Activated T-helper 1 cell treated with anti-CD3 and anti-CD28 coated beads, Interleukin-12 subunit alpha, Interleukin-12 subunit beta, Interleukin-2, Interleukin-4 antibody, amounts not matched to agents 30 ng/mL and 10 ng/mL and 1 ng/mL, durations not matched to agents 14 hours and 24 hours and 36 hours (primary cell): ENCODE measurements at regions not wholly inside any gene's neighbourhood (a gene's known extent, or its start where the extent isn't known, plus 50 kb on each side); places are given as distances from the start of the nearest gene placed in this dataset.

Experiments used
- DNase-seq: peaks from one replicate; pipeline ENCODE4 v3.0.0; 2021; ENCODE audit warnings: low spot score
- H3K27ac Mint-ChIP-seq: one replicate; pipeline ENCODE4 v1.8.0; 2021; ENCODE audit warnings: mild to moderate bottlenecking, mixed read lengths
- H3K27me3 Mint-ChIP-seq: one replicate; pipeline ENCODE4 v1.8.0; 2022; ENCODE audit warnings: mild to moderate bottlenecking, moderate library complexity, mixed read lengths; ENCODE audit not compliant: insufficient read depth
- H3K36me3 Mint-ChIP-seq: one replicate; pipeline ENCODE4 v1.8.0; 2021; ENCODE audit warnings: low read depth, mixed read lengths
- H3K4me1 Mint-ChIP-seq: one replicate; pipeline ENCODE4 v1.8.0; 2021; ENCODE audit warnings: low read depth, mixed read lengths
- H3K4me3 Mint-ChIP-seq: one replicate; pipeline ENCODE4 v1.8.0; 2021; ENCODE audit warnings: mild to moderate bottlenecking, moderate library complexity, mixed read lengths
- H3K9me3 Mint-ChIP-seq: one replicate; pipeline ENCODE4 v1.8.0; 2021; ENCODE audit warnings: mixed read lengths
- intact Hi-C: fragments of 100-400 bp; cut with micrococcal nuclease; formaldehyde crosslinking; loops from one replicate; pipeline ENCODE4 v1.15.1; 2024

DNA sequence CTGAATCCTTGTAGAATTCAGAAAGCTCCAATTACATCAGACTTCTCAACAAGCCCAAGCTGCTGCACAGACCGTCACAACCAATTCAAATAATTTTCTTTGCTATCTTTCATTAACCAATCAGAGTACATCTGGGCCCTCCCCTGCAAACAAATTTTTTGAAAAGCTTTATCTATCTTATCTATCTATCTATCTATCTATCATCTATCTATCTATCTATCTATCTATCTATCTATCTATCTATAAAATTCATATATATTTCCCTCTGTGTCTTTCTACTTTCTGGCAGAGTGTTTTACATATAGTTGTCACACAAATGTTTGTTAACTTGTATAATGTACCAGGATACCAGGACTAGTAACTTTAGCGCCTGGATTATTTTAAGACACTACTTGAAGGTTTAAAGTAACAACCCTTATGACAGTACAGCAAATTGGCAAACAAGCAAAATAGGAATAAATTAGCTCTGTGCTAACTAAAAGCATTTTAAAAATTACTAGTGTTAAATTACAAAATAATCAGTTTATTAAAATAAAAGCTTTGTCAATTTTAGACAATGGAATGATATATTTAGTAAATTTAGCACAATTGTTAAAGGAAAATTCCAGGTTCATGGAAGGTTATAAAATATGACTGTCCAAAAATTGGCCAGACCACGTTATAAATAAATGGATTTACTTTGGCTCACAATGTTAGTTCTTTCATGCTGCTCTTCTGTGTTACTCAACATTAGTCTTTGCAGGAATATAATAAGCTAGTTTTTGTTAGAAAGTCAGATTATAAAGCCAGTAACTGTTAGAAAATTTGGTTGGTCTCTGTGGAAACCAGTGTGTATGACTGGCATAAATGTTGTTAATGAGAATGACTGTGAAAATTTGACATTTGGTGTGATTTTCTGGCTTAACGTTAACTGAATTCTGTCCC is 138.6 kb downstream of the SUCNR1 start:
- Mint-ChIP-seq H3K27ac (no peak overlapping the region), H3K4me1 (no peaks in the 10 kb centered on the region), H3K36me3 (no peaks in the 10 kb centered on the region), H3K4me3 (no peak overlapping the region), H3K9me3 (no peaks in the 10 kb centered on the region), H3K27me3 (peaks cover 17% of the 10 kb centered on the region)
- no peak for DNase-seq
- intact Hi-C loops: no loop called here

DNA sequence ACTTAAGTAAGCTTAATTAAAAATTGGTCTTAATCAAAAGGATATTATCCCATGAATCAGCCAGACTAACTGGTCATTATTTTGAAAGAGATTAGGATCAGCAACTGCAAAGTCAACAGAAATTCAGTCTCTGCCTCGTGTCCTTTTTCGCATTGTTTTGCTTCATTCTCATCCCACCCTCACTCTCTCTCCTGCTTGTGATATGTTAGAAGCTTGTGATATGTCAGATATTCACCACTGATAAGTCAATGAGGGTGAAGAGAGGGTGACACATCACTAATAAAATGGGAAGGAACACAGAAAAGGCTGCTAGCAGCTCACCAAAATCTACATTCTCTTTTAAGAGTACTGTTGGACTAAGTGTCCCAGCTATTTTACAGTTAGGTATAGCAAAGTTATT is 146.1 kb downstream of the SUCNR1 start:
- Mint-ChIP-seq H3K36me3 (no peaks in the 10 kb centered on the region), H3K27ac (no peak overlapping the region), H3K4me3 (no peak overlapping the region), H3K27me3 (peaks cover 14% of the 10 kb centered on the region), H3K9me3 (no peaks in the 10 kb centered on the region), H3K4me1 (no peaks in the 10 kb centered on the region)
- no peak for DNase-seq
- intact Hi-C loops: no loop called here

DNA sequence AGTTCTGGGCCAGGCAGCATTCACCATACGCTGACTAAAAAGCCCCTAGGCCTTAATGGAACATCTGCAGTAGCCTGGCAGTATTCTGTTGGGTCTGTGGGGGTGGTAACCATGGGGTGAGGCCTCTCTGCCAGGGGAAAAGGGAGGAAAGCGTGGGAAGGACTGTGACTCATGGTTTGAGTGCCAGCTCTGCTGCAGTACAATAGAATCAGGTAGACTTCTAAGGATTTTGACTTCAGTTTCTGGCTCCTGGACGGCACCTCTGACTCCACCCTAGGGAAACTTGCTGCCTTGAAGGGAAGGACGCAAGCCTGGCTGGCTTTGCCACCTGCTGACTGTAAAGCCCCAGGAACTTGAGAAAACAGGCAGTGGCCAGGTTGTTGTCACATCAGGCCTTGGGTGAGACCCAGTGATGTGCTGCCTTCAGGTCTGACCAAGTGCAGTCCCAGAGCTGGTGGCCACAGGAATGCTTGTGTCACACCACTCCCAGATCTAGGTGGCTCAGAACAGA is 148.6 kb downstream of the SUCNR1 start:
- Mint-ChIP-seq H3K4me1 (no peaks in the 10 kb centered on the region), H3K27ac (no peak overlapping the region), H3K36me3 (no peaks in the 10 kb centered on the region), H3K27me3 (peaks cover 14% of the 10 kb centered on the region), H3K4me3 (no peak overlapping the region), H3K9me3 (no peaks in the 10 kb centered on the region)
- DNase-seq: no peak
- intact Hi-C loops: no loop called here

DNA sequence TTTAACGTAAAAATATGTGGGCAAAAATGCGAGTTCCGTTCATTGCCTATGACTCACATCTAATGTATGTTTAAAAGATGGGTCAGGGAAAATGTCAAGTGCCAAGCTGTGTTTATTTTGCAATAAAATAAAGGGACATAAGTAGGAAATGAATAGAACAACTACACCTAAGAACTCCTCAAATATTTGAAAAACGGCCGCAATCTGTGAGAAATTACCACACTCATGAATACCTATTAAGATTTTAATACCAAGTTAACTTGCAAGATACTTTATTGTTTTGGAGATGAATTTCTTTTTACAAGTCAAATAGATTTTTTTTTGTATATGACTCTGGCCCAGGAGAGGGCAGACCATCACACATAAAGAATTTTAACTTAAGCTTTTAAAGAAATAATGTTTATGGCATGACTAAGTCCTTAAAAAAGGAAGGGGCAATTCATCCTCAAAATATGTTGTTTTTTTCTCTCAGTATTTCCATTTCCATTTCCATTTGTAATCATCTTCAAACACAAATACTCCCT is 152.7 kb downstream of the SUCNR1 start:
- DNase-seq: no peak
- no peaks in the 10 kb centered on the region for H3K36me3 Mint-ChIP-seq
- intact Hi-C loops: loop anchor here (5.0 kb wide), 1 partner anchor 446 kb away; no protein-coding TSS in a partner anchor
- H3K9me3 Mint-ChIP-seq: no peaks in the 10 kb centered on the region
- peaks cover 4% of the 10 kb centered on the region for H3K27me3 Mint-ChIP-seq
- no peak overlapping the region for H3K4me3 Mint-ChIP-seq
- H3K27ac Mint-ChIP-seq: no peak overlapping the region
- no peaks in the 10 kb centered on the region for H3K4me1 Mint-ChIP-seq

DNA sequence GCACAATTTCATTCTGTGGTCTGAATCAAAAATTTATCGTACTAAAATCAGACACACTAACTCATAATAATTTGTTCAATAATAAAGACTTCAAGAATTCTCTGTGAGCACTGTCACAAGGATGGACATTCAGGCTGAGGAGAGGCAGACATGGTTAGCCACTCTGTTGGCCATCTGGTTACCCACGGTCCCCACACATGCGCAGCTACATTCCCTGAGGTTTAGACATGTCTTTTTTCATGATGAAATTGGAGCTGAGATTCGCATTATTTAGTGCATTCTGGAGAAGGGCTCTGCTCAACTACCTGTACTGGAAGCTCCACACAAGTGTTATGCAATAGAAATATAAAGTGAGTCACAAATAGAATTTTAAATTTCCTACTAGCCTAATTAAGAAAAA is 156.9 kb downstream of the SUCNR1 start:
- peaks cover 11% of the 10 kb centered on the region for H3K27me3 Mint-ChIP-seq
- H3K9me3 Mint-ChIP-seq: peaks cover 4% of the 10 kb centered on the region
- H3K36me3 Mint-ChIP-seq: no peaks in the 10 kb centered on the region
- H3K4me1 Mint-ChIP-seq: no peaks in the 10 kb centered on the region
- no peak overlapping the region for H3K27ac Mint-ChIP-seq
- no peak for DNase-seq
- intact Hi-C loops: no loop called here
- H3K4me3 Mint-ChIP-seq: no peak overlapping the region

DNA sequence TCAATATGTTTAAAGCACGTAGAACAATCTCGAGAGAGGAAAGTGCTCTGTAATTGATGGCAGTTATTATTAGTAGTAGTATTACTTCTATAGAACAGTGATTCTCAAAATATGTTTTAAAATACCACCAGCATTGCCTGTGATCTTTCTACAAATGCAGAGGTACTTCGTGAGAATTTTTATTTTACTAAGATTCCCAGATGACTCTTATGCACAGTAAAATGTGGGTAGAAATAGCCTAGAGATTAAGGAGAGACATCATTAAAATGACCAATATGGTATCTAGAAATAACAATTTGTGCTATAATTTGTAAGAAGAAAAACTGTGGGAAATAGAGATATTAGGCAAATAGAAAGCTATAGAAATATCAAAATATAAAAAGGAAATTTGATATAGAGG is 157.9 kb downstream of the SUCNR1 start:
- intact Hi-C loops: no loop called here
- no peak overlapping the region for H3K4me3 Mint-ChIP-seq
- H3K27me3 Mint-ChIP-seq: peaks cover 11% of the 10 kb centered on the region
- no peak for DNase-seq
- H3K4me1 Mint-ChIP-seq: no peaks in the 10 kb centered on the region
- no peak overlapping the region for H3K27ac Mint-ChIP-seq
- H3K9me3 Mint-ChIP-seq: peaks cover 5% of the 10 kb centered on the region
- no peaks in the 10 kb centered on the region for H3K36me3 Mint-ChIP-seq

DNA sequence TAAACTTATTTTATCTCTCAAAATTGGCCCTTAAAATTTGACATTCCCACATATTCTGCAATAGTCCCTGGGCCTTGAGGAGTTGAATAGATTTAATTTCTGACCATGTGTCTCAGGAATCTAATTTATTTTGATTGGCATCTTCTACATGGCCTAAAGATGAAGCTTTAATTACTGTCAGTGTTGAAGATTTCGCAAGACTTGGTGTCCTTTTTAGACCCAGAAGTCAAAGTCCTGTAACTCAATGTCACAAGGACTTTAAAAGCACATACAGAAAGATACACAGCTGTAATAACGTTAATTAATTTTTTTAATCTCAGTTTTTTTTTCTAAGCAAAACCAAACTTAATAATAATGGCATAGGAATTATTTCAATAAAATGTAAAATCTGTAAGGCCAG is 163.9 kb downstream of the SUCNR1 start:
- Mint-ChIP-seq H3K27me3 (peaks cover 11% of the 10 kb centered on the region), H3K36me3 (no peaks in the 10 kb centered on the region), H3K4me1 (peaks cover 7% of the 10 kb centered on the region), H3K9me3 (peaks cover 17% of the 10 kb centered on the region), H3K4me3 (no peak overlapping the region), H3K27ac (no peak overlapping the region)
- intact Hi-C loops: no loop called here
- DNase-seq: no peak

DNA sequence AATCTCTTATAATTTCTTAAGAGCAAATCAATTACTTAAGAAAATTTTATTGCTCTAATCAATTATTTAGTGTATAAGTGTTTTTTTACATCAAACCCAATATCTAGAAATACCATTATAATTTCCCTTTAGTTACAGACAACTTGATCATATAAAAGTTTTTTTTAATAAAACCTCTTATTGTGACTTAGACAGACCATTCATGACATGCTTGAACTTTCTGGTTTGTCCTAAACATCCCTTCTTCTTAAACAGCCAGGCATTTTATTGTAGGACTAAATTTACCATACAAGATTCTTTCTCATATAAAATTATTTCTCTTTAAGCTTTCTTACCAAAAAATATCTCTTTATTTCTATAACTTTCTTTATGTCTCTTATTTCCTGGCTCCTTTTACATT is 164.5 kb downstream of the SUCNR1 start:
- Mint-ChIP-seq H3K27ac (no peak overlapping the region), H3K36me3 (no peaks in the 10 kb centered on the region), H3K27me3 (peaks cover 11% of the 10 kb centered on the region), H3K9me3 (peaks cover 17% of the 10 kb centered on the region), H3K4me1 (peaks cover 7% of the 10 kb centered on the region), H3K4me3 (no peak overlapping the region)
- intact Hi-C loops: no loop called here
- DNase-seq: no peak

DNA sequence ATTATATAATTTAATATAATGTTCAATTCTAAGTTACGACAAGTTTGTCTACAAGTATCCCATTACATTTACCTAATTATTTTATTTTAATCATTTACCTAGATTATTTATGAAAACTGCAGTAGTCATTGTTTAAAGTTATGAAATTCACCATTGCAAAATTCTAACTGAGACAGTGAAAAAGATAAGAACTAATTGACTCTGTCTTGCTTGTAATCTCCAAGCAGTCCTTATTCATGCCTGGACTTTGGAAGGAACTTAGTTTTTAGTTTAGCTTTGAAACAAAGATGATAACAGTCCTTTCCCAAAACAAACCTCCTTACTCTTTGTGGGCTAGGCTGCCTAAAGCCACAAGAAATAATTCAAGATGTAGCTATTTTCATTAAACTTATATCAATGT is 165.0 kb downstream of the SUCNR1 start:
- no peaks in the 10 kb centered on the region for H3K36me3 Mint-ChIP-seq
- H3K27ac Mint-ChIP-seq: no peak overlapping the region
- H3K4me3 Mint-ChIP-seq: no peak overlapping the region
- DNase-seq: no peak
- peaks cover 17% of the 10 kb centered on the region for H3K9me3 Mint-ChIP-seq
- intact Hi-C loops: no loop called here
- H3K27me3 Mint-ChIP-seq: peaks cover 6% of the 10 kb centered on the region
- peaks cover 7% of the 10 kb centered on the region for H3K4me1 Mint-ChIP-seq

DNA sequence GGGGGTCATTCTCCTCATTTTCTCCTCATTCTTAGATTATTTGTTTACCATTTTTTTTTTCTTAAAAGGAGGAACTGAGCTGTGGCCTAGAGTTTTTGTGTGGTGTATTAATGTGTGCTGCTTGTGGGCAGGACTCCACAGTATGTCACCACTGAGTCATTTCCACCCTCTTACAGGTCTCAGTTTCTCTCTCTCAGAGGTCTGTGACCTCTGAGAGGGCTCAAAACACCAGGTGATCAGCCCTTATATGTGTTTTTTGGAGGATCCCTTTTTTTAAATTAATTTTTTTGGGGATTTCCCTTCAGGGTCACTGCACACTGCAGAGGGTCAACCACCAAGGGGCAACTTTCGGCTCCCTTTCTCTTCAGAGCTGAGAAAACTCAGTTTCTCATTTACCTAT is 166.4 kb downstream of the SUCNR1 start:
- DNase-seq: no peak
- intact Hi-C loops: no loop called here
- H3K36me3 Mint-ChIP-seq: no peaks in the 10 kb centered on the region
- no peak overlapping the region for H3K4me3 Mint-ChIP-seq
- peaks cover 9% of the 10 kb centered on the region for H3K27me3 Mint-ChIP-seq
- peaks cover 17% of the 10 kb centered on the region for H3K9me3 Mint-ChIP-seq
- H3K27ac Mint-ChIP-seq: no peak overlapping the region
- peaks cover 7% of the 10 kb centered on the region for H3K4me1 Mint-ChIP-seq

DNA sequence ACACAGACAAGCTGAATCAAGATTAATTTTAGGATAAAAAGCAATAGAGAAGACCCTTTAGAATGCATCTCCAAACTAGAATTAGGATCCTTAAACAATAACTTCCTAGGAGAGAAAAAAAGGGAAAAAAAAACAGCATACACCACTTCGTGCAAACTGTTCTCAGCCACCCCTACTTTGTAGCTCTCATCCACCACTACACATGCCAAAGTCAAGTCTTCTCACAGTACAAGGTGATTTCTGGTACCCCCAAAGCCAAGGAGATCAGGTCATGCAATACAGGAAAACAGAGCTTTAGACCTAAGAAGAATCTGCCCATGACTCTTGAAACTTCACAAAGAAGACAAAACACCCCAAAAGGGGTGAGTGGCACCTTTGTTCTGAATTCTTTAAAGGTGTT is 166.9 kb downstream of the SUCNR1 start:
- no peak overlapping the region for H3K4me3 Mint-ChIP-seq
- H3K36me3 Mint-ChIP-seq: no peaks in the 10 kb centered on the region
- H3K27me3 Mint-ChIP-seq: peaks cover 9% of the 10 kb centered on the region
- peaks cover 13% of the 10 kb centered on the region for H3K9me3 Mint-ChIP-seq
- DNase-seq: no peak
- intact Hi-C loops: no loop called here
- H3K27ac Mint-ChIP-seq: no peak overlapping the region
- peaks cover 7% of the 10 kb centered on the region for H3K4me1 Mint-ChIP-seq

DNA sequence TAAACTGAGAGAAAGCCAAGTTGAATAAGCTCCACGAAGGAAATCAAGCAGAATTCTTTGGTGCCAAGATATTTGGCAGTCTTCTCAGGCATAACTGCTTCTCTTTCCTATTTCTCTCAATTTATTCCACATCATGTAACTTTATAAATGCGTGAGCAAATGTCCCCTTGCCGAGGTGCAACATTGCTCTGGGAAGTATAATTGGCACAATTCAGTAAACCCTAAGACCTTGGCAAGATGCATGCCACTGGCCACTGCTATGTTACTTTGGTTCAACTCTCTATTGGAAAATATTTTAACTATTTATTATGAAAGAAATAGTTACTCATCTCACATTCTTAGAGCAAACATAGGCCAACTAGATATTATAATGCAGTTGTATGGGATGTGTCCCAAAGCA is 170.2 kb downstream of the SUCNR1 start:
- Mint-ChIP-seq H3K36me3 (no peaks in the 10 kb centered on the region), H3K4me3 (no peak overlapping the region), H3K4me1 (peaks cover 7% of the 10 kb centered on the region), H3K9me3 (peaks cover 3% of the 10 kb centered on the region), H3K27me3 (peaks cover 16% of the 10 kb centered on the region), H3K27ac (no peak overlapping the region)
- no peak for DNase-seq
- intact Hi-C loops: no loop called here

DNA sequence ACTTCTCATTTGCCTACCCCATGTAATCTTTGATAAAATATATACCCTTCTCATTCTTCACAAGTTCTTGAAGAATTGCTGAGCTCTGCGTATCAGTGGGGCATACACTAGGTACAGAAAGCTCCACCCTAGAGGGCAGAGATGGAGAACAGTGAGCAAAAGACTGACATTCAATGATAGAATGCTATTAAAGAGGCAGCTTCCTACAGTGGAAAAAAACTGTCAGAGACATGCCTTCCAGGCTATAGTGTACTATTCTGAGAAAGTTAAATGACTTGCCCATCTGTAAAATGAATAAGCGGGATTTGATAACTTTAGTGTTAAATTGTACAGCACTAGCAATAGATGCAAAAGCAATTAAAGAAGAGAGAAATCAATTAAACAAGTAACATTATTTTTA is 172.8 kb downstream of the SUCNR1 start:
- H3K4me3 Mint-ChIP-seq: no peak overlapping the region
- H3K27me3 Mint-ChIP-seq: peaks cover 16% of the 10 kb centered on the region
- H3K9me3 Mint-ChIP-seq: no peaks in the 10 kb centered on the region
- H3K4me1 Mint-ChIP-seq: no peaks in the 10 kb centered on the region
- intact Hi-C loops: no loop called here
- H3K36me3 Mint-ChIP-seq: no peaks in the 10 kb centered on the region
- DNase-seq: no peak
- no peak overlapping the region for H3K27ac Mint-ChIP-seq
